Natural killer cell (primary cell): ENCODE measurements at regions not wholly inside any gene's neighbourhood (a gene's known extent, or its start where the extent isn't known, plus 50 kb on each side); places are given as distances from the start of the nearest gene placed in this dataset.

Experiments used
- ATAC-seq, 3 donors: fragments of 150-1000 bp in 2 of 3; fragments of 200-7000 bp in 1 of 3; cut with Tn5 transposase; 1 replicate in 1 of 3; 2 replicates in 2 of 3; pipeline ENCODE4 v1.10.0; 2021; ENCODE audit warnings: mild to moderate bottlenecking in 2 of 3, moderate library complexity in 2 of 3
- DNase-seq, 2 donors: peaks; one replicate each; pipeline versions ENCODE4 v3.0.0 to v3.0.0-alpha.2; 2013 to 2021; ENCODE audit warnings: mixed read lengths in 1 of 2
- H3K27ac ChIP-seq: one replicate; pipeline ENCODE4 v1.5.1; 2013; ENCODE audit warnings: mild to moderate bottlenecking, low read length
- H3K27me3 ChIP-seq: one replicate; pipeline ENCODE4 v1.6.1; 2013; ENCODE audit warnings: low read length; ENCODE audit not compliant: control insufficient read depth, insufficient read depth
- H3K36me3 ChIP-seq: one replicate; pipeline ENCODE4 v1.6.1; 2013; ENCODE audit warnings: low read length; ENCODE audit not compliant: control insufficient read depth, insufficient read depth
- H3K4me1 ChIP-seq: one replicate; pipeline ENCODE4 v1.6.1; 2013; ENCODE audit warnings: low read length; ENCODE audit not compliant: control insufficient read depth, insufficient read depth
- H3K4me3 ChIP-seq: one replicate; pipeline ENCODE4 v1.5.1; 2013; ENCODE audit warnings: low read length
- H3K9me3 ChIP-seq: one replicate; pipeline ENCODE4 v1.6.1; 2013; ENCODE audit warnings: low read length; ENCODE audit not compliant: control insufficient read depth, insufficient read depth
- H3K27ac Mint-ChIP-seq, 2 donors: one replicate each; pipeline ENCODE4 v1.8.0; 2022; ENCODE audit warnings: mild to moderate bottlenecking in 2 of 2, mixed read lengths in 2 of 2, moderate library complexity in 1 of 2
- H3K27me3 Mint-ChIP-seq, 2 donors: one replicate each; pipeline ENCODE4 v1.8.0; 2022; ENCODE audit warnings: low read depth in 2 of 2, mixed read lengths in 2 of 2
- H3K36me3 Mint-ChIP-seq: one replicate; pipeline ENCODE4 v1.8.0; 2022; ENCODE audit warnings: mixed read lengths
- H3K4me1 Mint-ChIP-seq, 2 donors: one replicate each; pipeline ENCODE4 v1.8.0; 2022; ENCODE audit warnings: mixed read lengths in 2 of 2
- H3K4me3 Mint-ChIP-seq: one replicate; pipeline ENCODE4 v1.8.0; 2022; ENCODE audit warnings: mild to moderate bottlenecking, moderate library complexity, mixed read lengths
- H3K9me3 Mint-ChIP-seq, 2 donors: one replicate each; pipeline ENCODE4 v1.8.0; 2022; ENCODE audit warnings: mixed read lengths in 2 of 2
- WGBS: methylation state at CpG from one replicate; pipeline ENCODE4 v1.1.7; 2013; ENCODE audit warnings: missing lambda C conversion rate; ENCODE audit not compliant: insufficient coverage; 5-methylcytosine and 5-hydroxymethylcytosine counted together
- intact Hi-C: fragments of 100-400 bp; cut with micrococcal nuclease; formaldehyde crosslinking; loops from one replicate; pipeline ENCODE4 v1.14.2; 2022
- TF ChIP-seq, protein P1 (sequence below): fragments of 200-600 bp; IDR thresholded peaks from one replicate; pipeline ENCODE4 v1.8.0; 2022; ENCODE audit warnings: antibody characterized with exemption

DNA sequence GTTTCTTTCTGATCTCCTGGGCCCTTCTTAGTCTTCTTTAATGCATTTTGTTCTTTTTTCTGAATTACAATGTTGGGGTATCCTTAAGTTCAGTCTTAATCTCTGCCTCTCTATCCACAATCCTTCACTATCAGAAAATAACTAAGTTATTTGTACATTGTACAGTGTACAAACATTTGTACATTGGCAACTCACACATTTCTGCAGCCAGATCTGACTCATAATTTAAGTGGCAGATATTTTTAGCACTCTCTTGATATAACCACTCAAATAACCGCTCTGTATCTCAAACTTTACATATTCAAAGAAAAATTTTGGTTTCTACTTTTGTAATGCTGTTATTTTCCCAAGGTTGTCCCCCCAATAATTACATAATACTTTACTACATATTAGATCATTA lies 691.1 kb upstream of the SPRY2 start:
- Histone ChIP-seq H3K4me1 (no peaks in the 10 kb centered on the region), H3K27ac (no peak overlapping the region), H3K9me3 (no peaks in the 10 kb centered on the region), H3K4me3 (no peak overlapping the region), H3K36me3 (no peaks in the 10 kb centered on the region), H3K27me3 (no peaks in the 10 kb centered on the region)
- TF ChIP-seq, protein P1, sequence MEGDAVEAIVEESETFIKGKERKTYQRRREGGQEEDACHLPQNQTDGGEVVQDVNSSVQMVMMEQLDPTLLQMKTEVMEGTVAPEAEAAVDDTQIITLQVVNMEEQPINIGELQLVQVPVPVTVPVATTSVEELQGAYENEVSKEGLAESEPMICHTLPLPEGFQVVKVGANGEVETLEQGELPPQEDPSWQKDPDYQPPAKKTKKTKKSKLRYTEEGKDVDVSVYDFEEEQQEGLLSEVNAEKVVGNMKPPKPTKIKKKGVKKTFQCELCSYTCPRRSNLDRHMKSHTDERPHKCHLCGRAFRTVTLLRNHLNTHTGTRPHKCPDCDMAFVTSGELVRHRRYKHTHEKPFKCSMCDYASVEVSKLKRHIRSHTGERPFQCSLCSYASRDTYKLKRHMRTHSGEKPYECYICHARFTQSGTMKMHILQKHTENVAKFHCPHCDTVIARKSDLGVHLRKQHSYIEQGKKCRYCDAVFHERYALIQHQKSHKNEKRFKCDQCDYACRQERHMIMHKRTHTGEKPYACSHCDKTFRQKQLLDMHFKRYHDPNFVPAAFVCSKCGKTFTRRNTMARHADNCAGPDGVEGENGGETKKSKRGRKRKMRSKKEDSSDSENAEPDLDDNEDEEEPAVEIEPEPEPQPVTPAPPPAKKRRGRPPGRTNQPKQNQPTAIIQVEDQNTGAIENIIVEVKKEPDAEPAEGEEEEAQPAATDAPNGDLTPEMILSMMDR: no peak
- Mint-ChIP-seq H3K4me3 (no peak overlapping the region), H3K9me3 (peaks cover 1 to 7% of the 10 kb centered on the region in 2 donors), H3K4me1 (no peaks in the 10 kb centered on the region), H3K27me3 (no peaks in the 10 kb centered on the region), H3K27ac (no peak overlapping the region), H3K36me3 (no peaks in the 10 kb centered on the region)
- DNase-seq (no peak), ATAC-seq (no peak)
- intact Hi-C loops: no loop called here
- WGBS: 58% methylated on average over 1 of the region's 1 CpG

DNA sequence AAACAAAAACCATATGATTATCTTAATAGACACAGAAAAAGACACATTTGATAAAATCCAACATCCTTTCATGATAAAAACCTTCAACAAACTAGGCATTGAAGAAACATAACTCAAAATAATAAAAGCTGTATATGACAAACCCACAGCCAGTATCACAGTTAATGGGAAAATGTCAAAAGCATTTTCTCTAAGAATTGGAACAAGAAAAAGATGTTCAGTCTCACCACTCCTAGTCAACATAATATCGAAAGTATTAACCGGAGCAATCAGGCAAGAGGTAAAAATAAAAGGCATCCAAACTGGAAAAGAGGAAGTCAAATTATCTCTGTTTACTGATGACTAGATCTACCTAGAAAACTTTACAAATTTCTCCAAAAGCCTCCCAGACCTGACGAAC lies 684.2 kb upstream of the SPRY2 start:
- H3K9me3 ChIP-seq: no peaks in the 10 kb centered on the region
- no peaks in the 10 kb centered on the region for H3K27me3 ChIP-seq
- no peak for ATAC-seq
- DNase-seq: no peak
- Mint-ChIP-seq H3K4me1 (no peaks in the 10 kb centered on the region), H3K27ac (no peak overlapping the region), H3K27me3 (peaks cover 0 to 7% of the 10 kb centered on the region in 2 donors), H3K4me3 (no peak overlapping the region), H3K9me3 (peaks cover 5% of the 10 kb centered on the region in 2 donors), H3K36me3 (peaks cover 10% of the 10 kb centered on the region)
- TF ChIP-seq, protein P1: no peak
- H3K4me1 ChIP-seq: no peaks in the 10 kb centered on the region
- no peak overlapping the region for H3K4me3 ChIP-seq
- no peak overlapping the region for H3K27ac ChIP-seq
- no peaks in the 10 kb centered on the region for H3K36me3 ChIP-seq
- WGBS: 77% methylated on average over 1 of the region's 3 CpGs
- intact Hi-C loops: no loop called here

DNA sequence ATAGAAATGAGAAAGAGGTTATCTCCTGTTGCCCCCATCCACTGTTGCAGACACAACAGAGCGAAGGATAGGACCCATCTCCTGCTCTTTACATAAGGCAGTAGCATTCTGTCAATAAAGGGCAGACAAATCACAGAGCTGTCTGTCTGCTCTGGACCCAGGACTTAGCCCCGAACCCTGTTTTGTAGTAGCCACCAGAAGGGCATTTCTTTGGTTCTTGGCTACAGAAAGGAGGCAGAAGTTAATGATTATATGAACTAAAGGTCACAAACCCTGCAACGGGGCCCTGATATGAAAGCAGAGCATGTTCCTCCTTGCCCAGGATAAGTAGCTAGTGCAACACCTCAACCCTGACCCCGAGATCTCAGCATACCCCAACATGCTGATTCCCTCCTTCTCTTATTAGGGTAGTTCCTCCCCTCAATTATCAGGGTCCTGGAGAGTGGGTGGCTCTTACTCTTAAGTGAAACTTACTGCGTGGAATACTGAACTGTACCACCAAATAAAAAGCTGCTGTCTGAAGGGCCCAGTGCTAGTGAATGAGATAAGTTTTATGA lies 680.4 kb upstream of the SPRY2 start:
- no peak overlapping the region for H3K27ac ChIP-seq
- Mint-ChIP-seq H3K36me3 (peaks cover 10% of the 10 kb centered on the region), H3K4me1 (no peaks in the 10 kb centered on the region), H3K27ac (no peak overlapping the region), H3K4me3 (no peak overlapping the region), H3K9me3 (peaks cover 5% of the 10 kb centered on the region in 2 donors), H3K27me3 (peaks cover 0 to 7% of the 10 kb centered on the region in 2 donors)
- no peaks in the 10 kb centered on the region for H3K9me3 ChIP-seq
- TF ChIP-seq, protein P1: no peak
- intact Hi-C loops: no loop called here
- H3K4me1 ChIP-seq: no peaks in the 10 kb centered on the region
- no peaks in the 10 kb centered on the region for H3K36me3 ChIP-seq
- H3K27me3 ChIP-seq: no peaks in the 10 kb centered on the region
- ATAC-seq: no peak
- WGBS: 84% methylated on average over 3 of the region's 5 CpGs
- H3K4me3 ChIP-seq: no peak overlapping the region
- no peak for DNase-seq

DNA sequence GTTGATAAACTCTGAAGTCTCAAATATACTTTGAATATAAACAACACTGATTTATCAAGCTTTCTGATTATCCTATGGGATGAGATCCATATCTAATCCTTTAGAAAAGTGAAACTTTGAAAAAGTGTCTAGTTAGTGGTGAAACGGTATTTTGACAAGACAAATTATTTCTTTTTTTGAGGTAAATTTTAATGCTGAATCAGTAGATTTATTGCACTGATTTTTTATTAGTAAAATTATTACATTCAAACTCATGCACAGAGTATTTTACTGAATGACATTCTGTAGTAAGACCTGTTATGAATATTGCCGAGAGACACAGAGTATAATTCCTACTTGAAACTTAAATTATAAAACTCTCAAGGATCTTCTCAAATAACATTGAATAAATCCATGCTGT lies 679.1 kb upstream of the SPRY2 start:
- no CpG with 5 or more reads among the region's 2 CpGs for WGBS
- Mint-ChIP-seq H3K4me1 (no peaks in the 10 kb centered on the region), H3K36me3 (peaks cover 10% of the 10 kb centered on the region), H3K27me3 (peaks cover 0 to 7% of the 10 kb centered on the region in 2 donors), H3K4me3 (no peak overlapping the region), H3K9me3 (peaks cover 5% of the 10 kb centered on the region in 2 donors), H3K27ac (no peak overlapping the region)
- Histone ChIP-seq H3K4me1 (no peaks in the 10 kb centered on the region), H3K27ac (no peak overlapping the region), H3K36me3 (no peaks in the 10 kb centered on the region), H3K9me3 (no peaks in the 10 kb centered on the region), H3K27me3 (no peaks in the 10 kb centered on the region), H3K4me3 (no peak overlapping the region)
- ATAC-seq (no peak), DNase-seq (no peak)
- intact Hi-C loops: no loop called here
- TF ChIP-seq, protein P1: no peak
